PC-3 (cell line): ENCODE measurements at regions not wholly inside any gene's neighbourhood (a gene's known extent, or its start where the extent isn't known, plus 50 kb on each side); places are given as distances from the start of the nearest gene placed in this dataset.

ENCODE experiments used
- EZH2 ChIP-seq: fragments of 300-600 bp; sonication (generic); IDR thresholded peaks from one replicate; pipeline ENCODE4 v1.6.1; 2017; ENCODE audit warnings: antibody characterized with exemption, mild to moderate bottlenecking, low read length; ENCODE audit not compliant: unreplicated experiment
- TF ChIP-seq, protein P1 (sequence below): fragments of 300-600 bp; sonication (generic); conservative IDR thresholded peaks from 2 replicates; pipeline ENCODE4 v1.5.1; 2017; ENCODE audit warnings: antibody characterized with exemption, low read depth, mild to moderate bottlenecking, low read length

DNA sequence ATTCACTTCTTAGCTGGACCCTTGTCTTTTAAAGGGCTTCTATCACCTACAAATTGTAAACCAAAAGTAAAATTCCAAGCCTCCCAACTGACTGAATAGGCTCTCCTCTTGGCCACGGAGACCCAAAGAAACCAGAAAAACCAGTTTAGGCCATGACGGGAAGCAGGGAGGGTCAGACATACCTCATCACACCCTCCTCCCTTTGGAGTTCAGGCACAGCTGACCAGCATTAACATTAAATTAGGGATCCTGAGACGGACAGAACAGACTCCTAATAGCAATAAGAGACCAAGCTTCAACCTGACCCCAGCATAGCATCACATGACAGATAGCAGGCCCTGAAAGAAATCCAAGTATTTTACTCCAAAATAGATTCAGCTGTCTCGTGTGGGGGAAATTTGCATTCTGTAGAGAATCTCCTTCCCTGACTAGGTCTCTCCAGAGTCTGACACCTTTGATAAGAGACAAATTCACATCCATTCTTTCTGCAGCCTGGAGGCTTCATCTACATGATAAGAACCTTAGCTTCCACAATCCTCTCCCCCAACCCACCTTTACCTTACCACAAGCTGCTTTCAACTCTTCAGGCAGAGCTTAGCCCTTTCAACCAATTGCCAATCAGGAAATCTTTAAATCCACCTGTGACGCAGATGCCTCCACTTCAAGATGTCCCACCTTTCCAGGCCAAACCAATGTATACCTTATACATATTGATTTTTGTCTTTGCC lies 177.1 kb upstream of the RAB4A start:
- TF ChIP-seq, protein P1, sequence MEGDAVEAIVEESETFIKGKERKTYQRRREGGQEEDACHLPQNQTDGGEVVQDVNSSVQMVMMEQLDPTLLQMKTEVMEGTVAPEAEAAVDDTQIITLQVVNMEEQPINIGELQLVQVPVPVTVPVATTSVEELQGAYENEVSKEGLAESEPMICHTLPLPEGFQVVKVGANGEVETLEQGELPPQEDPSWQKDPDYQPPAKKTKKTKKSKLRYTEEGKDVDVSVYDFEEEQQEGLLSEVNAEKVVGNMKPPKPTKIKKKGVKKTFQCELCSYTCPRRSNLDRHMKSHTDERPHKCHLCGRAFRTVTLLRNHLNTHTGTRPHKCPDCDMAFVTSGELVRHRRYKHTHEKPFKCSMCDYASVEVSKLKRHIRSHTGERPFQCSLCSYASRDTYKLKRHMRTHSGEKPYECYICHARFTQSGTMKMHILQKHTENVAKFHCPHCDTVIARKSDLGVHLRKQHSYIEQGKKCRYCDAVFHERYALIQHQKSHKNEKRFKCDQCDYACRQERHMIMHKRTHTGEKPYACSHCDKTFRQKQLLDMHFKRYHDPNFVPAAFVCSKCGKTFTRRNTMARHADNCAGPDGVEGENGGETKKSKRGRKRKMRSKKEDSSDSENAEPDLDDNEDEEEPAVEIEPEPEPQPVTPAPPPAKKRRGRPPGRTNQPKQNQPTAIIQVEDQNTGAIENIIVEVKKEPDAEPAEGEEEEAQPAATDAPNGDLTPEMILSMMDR, result no peak
- TF ChIP-seq EZH2, result no peak
